H1 (cell line): ENCODE measurements at regions not wholly inside any gene's neighbourhood (a gene's known extent, or its start where the extent isn't known, plus 50 kb on each side); places are given as distances from the start of the nearest gene placed in this dataset.

Experiments
- BACH1 ChIP-seq: IDR thresholded peaks from 2 replicates; pipeline ENCODE4 v1.6.1; 2012; ENCODE audit warnings: low read length, improper control_type of control experiment
- BRCA1 ChIP-seq: IDR thresholded peaks from 2 replicates; pipeline ENCODE4 v1.6.1; 2012; ENCODE audit warnings: low read depth, low read length, improper control_type of control experiment
- EGR1 ChIP-seq: IDR thresholded peaks from 2 replicates; pipeline ENCODE4 v1.6.1; 2011; ENCODE audit warnings: low read depth, low read length, borderline replicate concordance
- FOSL1 ChIP-seq: IDR thresholded peaks from 2 replicates; pipeline ENCODE4 v1.6.1; 2011; ENCODE audit warnings: mild to moderate bottlenecking, low read depth, low read length, moderate library complexity; ENCODE audit not compliant: insufficient read depth
- GABPA ChIP-seq: IDR thresholded peaks from 2 replicates; pipeline ENCODE4 v1.6.1; 2011; ENCODE audit warnings: mild to moderate bottlenecking, low read length, moderate library complexity, borderline replicate concordance; ENCODE audit not compliant: insufficient read depth
- NRF1 ChIP-seq: IDR thresholded peaks from 2 replicates; pipeline ENCODE4 v1.6.1; 2011; ENCODE audit warnings: mild to moderate bottlenecking, low read depth, low read length, improper control_type of control experiment
- POLR2AphosphoS5 ChIP-seq: IDR thresholded peaks from 2 replicates; pipeline ENCODE4 v1.6.1; 2011; ENCODE audit warnings: low read depth, low read length
- SRF ChIP-seq: IDR thresholded peaks from 2 replicates; pipeline ENCODE4 v1.6.1; 2011; ENCODE audit warnings: mild to moderate bottlenecking, low read depth, low read length, moderate library complexity
- TF ChIP-seq, protein P1 (sequence below), 3 experiments: IDR thresholded peaks; 1 replicate in 2 of 3; 2 replicates in 1 of 3; pipeline versions ENCODE4 v1.5.1 to v1.6.1; 2011; ENCODE audit warnings: low read length in 3 of 3, mild to moderate bottlenecking in 3 of 3, inconsistent platforms in 2 of 3, low read depth in 1 of 3, moderate library complexity in 1 of 3; ENCODE audit not compliant: insufficient read depth in 1 of 3; ENCODE audit errors: control extremely low read depth in 1 of 3

DNA sequence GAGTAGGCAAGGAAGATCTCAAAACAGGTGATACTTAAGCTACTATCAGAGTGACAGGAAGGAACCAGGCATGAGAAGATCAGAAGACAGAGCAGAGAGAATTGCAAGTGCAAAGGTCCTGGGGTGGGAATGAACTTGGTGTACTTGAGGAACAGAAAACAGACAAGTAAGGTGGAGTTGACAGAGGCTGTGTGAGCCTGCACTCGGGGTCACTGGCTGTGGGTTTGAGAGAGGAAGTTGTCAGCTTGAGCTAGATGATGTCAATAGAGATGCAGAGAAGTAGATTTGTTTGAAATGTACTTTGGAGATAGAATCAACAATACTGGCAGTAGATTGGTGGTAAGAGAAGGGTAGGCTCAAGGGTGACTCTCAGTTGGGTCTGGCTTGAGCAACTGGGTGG, 209.5 kb downstream of the CLIC5 start (continued):
- TF ChIP-seq, protein P1, sequence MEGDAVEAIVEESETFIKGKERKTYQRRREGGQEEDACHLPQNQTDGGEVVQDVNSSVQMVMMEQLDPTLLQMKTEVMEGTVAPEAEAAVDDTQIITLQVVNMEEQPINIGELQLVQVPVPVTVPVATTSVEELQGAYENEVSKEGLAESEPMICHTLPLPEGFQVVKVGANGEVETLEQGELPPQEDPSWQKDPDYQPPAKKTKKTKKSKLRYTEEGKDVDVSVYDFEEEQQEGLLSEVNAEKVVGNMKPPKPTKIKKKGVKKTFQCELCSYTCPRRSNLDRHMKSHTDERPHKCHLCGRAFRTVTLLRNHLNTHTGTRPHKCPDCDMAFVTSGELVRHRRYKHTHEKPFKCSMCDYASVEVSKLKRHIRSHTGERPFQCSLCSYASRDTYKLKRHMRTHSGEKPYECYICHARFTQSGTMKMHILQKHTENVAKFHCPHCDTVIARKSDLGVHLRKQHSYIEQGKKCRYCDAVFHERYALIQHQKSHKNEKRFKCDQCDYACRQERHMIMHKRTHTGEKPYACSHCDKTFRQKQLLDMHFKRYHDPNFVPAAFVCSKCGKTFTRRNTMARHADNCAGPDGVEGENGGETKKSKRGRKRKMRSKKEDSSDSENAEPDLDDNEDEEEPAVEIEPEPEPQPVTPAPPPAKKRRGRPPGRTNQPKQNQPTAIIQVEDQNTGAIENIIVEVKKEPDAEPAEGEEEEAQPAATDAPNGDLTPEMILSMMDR (IDR thresholded peaks at IDR 0.05; ENCODE audit: control extremely low read depth in 1 of 3, insufficient read depth in 1 of 3, low read depth in 1 of 3, low read length in 3 of 3): no peak
- TF ChIP-seq GABPA: no peak
- no peak for TF ChIP-seq BRCA1
- no peak for TF ChIP-seq NRF1
- TF ChIP-seq EGR1: no peak
- TF ChIP-seq POLR2AphosphoS5: no peak
- no peak for TF ChIP-seq BACH1
- no peak for TF ChIP-seq FOSL1
- TF ChIP-seq SRF: no peak
